Ovary (tissue), 3 donors: ENCODE measurements at regions not wholly inside any gene's neighbourhood (a gene's known extent, or its start where the extent isn't known, plus 50 kb on each side); places are given as distances from the start of the nearest gene placed in this dataset.

Experiments
- CTCF ChIP-seq, 3 donors: fragments of 450-650 bp in 2 of 3; fragments of 200-600 bp in 1 of 3; IDR thresholded peaks; one replicate each; pipeline versions ENCODE4 v1.5.1 to v1.8.0; 2016 to 2022; ENCODE audit warnings: antibody characterized with exemption in 3 of 3, mild to moderate bottlenecking in 1 of 3
- POLR2A ChIP-seq: fragments of 450-650 bp; IDR thresholded peaks from one replicate; pipeline ENCODE4 v1.6.1; 2017; ENCODE audit warnings: antibody characterized with exemption, mild to moderate bottlenecking, moderate library complexity
- donor health status: DM: no; HTN: no; CAD: no.

- TF ChIP-seq CTCF (IDR thresholded peaks at IDR 0.05): no peak
- TF ChIP-seq POLR2A: no peak
Observed at GRCh38 chr2:143901185-143901842, 618.6 kb downstream of the ZEB2 start.
